GM18951 (cell line): ENCODE measurements at regions not wholly inside any gene's neighbourhood (a gene's known extent, or its start where the extent isn't known, plus 50 kb on each side); places are given as distances from the start of the nearest gene placed in this dataset.
"Not testable (repeated sequence)": the region's sequence is repeated elsewhere in the genome, so short reads cannot be mapped to it uniquely, and the experiment has no call there.

Experiments
- POLR2A ChIP-seq: IDR thresholded peaks from 4 replicates; pipeline ENCODE4 v1.6.1; 2011; ENCODE audit warnings: mild to moderate bottlenecking; ENCODE audit not compliant: insufficient read length, insufficient read depth; ENCODE audit errors: extremely low read depth
- in situ Hi-C: fragments of 300-500 bp; cut with MboI; formaldehyde crosslinking; loops from one replicate; pipeline ENCODE4 v1.12.0; 2022; ENCODE audit warnings: low sequenced_read_pairs, mixed read lengths, inconsistent platforms; ENCODE audit not compliant: unreplicated experiment

DNA sequence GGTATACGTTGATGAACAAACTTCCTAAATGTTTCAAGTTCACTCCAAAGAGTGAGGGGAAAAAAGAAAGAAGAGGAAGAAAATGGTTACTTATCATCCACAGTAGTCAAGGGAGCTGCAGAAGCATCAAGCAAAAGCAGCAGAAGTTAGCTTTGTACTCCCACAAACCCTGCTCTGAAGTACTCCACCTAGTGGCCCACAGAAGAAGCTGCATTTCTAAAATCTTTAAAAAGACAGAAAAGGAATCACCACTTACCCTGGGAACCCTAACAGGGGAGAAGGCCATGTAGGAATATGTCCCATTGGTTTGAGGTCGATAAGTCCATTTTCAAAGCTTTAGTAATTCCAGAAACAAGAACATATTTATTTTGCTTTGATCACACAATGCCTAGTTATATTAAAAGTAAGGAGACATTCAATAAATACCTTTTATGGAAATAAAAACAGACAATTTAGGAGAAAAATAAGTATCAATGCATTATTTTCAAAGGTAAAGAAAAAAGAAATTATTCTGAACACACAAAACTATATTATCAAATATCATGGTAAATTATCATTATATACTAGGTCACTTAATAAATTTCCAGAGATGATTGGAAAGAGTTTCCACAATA, 900.5 kb upstream of the DEFB115 start:
- in situ Hi-C loops = not testable (repeated sequence)

DNA sequence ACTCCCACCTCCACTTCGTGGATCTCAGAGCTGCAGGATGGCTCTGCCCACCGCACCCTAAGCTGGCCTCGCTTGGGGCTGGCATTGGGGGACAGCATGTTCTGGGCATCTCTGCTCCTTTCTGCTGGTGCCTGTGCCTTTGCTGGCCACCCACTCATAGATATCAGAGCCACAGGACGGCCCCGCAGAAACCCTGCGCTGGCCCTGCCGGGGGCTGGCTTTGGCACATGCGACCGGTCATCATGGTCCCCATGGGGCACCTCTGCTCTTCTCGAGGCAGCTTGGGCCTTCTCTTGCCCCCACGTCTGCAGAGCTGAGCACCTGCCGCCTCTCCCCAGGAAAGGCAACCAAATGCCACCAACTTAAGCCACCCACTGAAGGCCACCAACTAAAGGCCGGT, 895.7 kb upstream of the DEFB115 start:
- in situ Hi-C loops = not testable (repeated sequence)

DNA sequence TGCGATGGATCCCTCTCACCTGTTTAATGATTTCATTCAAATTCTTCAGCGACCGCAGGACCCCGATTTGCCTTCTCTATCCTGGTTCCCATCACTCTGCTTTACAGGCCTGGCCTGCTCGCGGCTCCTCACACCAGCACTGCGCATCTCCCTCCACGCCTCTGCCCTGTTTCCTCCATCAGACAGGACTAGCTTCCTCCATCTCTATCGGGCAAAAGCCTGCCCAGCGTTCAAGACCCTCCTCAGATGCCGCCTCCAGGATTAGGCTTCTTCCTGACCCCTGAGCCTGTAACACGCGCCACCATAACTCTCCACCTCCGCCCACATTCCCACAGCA, 881.1 kb upstream of the DEFB115 start:
- in situ Hi-C loops = not testable (repeated sequence)

DNA sequence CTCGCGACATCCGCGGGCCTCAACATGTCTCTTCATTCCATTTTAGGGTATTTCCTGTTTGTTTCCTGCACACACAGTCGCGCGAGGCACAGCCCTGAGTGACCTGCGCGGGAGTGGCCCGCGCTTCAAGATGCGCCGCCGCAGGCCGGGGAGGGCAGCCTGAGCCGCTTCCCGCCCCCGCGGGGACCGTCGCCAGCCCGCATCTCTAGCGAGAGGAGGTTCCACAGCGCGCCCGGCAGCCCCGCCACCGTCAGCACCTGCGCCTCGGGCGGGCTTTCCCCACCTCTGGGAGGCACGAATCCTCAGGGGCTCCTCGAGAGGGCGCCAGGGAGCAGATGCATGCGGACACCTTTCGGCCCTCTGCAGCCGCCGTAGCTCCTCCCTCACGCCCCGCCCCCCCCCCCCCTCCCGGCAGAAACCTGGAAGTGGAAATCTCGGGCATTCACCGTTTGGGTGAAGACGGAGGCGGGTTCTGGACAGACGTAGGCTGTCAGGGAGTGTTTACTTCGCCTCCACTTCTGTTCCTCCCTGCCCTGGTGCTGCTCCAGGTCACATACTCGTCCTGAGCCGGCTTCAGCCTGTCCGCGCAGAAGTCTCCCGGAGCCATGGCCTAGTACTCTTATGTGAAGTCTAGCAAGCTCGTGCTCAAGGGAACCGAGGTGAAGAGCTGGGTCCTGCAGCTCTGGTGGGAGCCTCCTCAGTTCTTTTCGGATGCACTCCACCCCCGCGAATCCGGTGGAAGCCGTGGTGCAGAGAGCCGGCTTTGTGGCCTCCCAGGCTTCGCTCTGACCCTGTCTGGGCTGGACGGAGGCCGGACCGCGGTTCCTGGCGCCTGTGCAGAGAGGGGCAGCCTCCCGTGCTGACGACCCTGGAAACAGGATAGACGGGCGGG, 880.5 kb upstream of the DEFB115 start:
- peak; percentile 55 for TF ChIP-seq POLR2A

DNA sequence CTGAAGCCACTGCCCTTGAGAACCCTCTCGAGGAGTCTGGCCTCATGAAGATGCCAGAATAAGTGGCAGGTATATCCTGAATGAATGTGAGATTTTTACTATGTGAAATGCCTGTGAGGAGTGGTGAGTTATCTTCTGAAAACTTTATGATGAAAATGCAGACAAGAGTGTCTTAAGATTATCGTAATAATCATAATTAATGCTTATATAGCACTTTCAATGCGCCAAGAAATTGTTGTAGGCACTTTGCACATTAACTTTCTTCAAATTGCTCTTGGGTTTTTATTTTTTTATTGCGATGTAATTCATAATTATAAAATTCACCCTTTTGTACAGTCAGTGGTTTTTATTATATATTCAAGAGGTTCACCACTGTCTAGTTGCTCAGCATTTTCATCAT, 879.1 kb upstream of the DEFB115 start:
- in situ Hi-C loops = not testable (repeated sequence)

More for the DNA sequence above, 880.5 kb upstream of the DEFB115 start:
- in situ Hi-C loops = no loop called here

DNA sequence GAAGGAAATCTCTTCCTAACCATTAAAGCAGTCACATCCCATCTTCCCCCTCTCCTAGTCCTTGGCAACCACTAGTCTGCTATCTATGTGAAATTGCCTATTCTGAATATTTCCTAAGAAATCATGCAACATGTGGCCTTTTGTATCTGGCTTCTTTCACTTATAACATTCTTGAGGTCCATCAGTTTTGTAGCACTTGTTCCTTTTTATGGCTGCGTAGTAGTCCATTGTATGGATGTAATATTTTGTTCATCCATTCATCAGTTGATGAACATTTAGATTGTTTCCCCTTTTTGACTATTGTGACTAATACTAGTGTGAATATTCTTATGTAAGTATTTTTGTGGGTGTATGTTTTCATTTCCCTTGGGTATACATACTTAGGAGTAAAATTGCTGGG, 878.7 kb upstream of the DEFB115 start:
- in situ Hi-C loops = not testable (repeated sequence)

DNA sequence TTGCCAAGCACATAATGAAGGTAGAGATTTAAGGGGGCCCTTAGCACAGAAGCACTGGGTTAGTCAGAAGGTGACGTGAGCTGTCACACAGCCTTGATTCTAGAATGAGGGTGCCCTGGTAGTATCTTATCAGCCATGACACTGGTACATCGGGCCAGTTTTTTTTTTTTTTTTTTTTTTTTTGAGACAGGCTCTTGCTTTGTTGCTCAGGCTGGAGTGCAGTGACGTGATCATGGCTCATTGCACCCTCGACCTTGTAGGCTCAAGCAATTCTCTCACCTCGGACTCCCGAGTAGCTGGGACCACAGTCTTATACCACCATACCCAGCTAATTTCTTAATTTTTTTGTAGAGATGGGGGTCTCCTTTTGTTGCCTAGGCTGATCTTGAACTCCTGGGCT, 872.6 kb upstream of the DEFB115 start:
- in situ Hi-C loops = not testable (repeated sequence)

DNA sequence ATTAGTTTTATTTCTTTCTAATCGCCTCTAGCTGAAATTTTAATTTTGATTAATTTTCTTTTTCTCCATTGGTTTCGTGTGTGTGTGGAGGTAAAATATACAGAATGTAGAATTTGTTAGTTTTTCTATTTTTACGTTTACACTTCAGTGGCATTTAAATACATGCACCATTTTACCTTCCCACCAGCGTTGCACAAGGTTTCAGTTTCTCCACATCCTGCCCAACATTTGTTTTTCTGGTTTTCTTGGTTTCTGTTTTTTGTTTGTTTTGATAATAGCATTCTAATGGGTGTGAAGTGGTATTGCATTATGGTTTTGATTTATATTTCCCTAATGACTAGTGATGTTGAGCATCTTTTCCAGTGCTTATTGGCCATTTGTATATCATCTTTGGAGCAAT, 871.4 kb upstream of the DEFB115 start:
- in situ Hi-C loops = not testable (repeated sequence)

DNA sequence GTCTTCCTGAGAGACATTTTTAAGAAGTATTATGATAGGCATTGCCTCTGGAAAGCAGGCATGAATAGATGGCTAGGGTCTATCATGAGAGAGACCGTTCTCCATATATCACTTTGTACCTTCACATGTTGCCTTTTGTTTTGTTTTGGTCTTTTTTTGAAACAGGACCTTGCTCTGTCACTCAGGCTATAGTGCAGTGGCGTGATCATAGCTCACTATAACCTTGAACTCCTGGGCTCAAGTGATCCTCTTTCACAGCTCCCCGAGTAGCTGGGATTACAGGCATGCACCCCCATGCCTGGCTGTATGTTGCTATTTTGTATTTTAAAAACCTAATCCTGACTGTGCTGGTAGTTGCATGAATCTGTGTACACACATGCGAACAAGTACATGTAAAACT, 869.6 kb upstream of the DEFB115 start:
- in situ Hi-C loops = not testable (repeated sequence)

DNA sequence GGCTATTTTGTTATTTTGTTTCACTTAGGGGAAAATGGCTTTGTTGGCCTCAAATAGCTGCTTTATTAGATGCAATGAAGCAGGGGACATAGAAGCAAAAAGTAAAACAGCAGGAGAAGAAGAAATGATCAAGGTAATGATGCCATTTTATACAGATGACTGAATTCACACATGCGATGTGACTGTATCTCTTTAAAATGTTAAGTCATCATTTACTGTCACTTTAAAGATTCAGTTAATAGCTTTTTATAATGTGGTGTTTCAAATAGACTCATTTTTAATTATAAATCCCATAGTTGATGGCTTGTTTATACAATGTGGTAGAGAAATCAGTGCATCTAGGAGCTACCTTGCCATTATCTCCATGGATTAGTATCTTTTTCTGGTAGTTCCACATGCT, 863.9 kb upstream of the DEFB115 start:
- in situ Hi-C loops = not testable (repeated sequence)

DNA sequence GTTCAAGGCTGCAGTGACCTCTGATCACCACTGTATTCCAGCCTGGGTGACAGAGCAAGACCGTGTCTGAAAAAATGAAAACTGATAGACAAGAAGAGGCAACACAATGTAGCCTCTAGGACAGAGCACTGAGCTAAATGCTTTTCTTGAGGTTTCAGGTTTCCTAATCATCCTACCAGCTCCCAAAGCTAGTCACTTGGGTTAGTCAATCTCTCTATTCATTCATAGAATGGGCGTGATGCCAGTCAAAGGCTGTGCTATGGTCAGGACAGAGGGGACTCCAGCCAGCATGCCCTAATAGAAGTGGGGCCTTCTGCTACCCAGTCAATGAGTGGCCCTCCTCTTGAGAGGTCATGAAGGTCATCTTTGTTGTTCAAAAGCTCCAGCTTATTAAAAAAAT, 860.4 kb upstream of the DEFB115 start:
- in situ Hi-C loops = not testable (repeated sequence)

DNA sequence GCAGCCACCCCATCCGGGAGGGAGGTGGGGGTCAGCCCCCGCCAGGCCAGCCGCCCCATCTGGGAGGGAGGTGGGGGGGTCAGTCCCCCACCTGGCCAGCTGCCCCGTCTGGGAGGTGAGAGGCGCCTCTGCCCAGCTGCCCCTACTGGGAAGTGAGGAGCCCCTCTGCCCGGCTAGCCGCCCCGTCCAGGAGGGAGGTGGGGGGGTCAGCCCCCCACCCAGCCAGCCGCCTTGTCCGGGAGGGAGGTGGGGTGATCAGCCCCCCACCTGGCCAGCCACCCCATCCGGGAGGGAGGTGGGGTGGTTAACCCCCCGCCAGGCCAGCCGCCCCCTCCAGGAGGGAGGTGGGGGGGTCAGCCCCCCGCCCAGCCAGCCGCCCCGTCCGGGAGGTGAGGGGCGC, 852.4 kb upstream of the DEFB115 start:
- in situ Hi-C loops = not testable (repeated sequence)

DNA sequence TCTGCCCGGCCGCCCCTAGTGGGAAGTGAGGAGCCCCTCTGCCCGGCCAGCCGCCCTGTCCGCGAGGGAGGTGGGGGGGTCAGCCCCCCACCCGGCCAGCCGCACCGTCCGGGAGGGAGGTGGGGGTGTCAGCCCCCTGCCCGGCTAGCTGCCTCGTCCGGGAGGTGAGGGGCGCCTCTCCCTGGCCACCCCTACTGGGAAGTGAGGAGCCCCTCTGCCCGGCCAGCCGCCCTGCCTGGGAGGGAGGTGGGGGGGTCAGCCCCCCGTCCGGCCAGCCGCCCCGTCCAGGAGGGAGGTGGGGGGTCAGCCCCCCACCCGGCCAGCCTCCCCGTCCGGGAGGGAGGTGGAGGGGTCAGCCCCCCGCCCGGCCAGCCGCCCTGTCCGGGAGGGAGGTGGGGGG, 851.9 kb upstream of the DEFB115 start:
- in situ Hi-C loops = not testable (repeated sequence)

DNA sequence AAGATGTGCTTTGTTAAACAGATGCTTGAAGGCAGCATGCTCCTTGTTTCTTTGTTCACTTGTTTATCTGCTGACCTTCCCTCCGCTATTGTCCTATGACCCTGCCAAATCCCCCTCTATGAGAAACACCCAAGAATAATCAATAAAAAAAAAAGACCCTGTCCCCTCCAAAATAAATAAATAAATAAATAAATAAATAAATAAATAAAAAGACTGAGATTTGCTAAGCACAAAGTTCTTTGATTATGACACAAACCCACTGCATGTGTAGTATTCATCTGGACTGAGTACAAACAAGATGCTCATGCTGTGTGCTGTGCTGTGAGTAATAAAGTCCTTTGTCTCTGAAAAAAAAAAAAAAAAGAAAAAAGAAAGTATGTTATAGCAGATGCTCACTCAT, 851.1 kb upstream of the DEFB115 start:
- in situ Hi-C loops = not testable (repeated sequence)

DNA sequence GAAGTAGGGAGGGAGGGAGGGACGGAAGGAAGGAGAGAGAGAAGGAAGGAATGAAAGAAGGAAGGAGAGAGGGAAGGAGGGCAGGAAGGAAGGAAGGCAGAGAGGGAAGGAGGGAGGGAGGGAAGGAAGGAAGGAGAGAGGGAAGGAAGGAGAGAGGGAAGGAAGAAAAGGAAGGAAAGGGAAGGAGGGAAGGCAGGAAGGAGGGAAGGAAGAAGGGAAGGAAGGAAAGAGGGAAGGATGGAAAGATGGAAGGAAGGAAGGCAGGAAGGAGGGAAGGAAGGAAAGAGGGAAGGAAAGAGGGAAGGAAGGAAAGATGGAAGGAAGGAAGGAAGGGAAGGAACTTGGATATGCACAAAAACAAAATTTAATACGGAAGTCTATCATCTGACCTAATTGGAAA, 844.5 kb upstream of the DEFB115 start:
- TF ChIP-seq POLR2A = no peak
- in situ Hi-C loops = no loop called here

DNA sequence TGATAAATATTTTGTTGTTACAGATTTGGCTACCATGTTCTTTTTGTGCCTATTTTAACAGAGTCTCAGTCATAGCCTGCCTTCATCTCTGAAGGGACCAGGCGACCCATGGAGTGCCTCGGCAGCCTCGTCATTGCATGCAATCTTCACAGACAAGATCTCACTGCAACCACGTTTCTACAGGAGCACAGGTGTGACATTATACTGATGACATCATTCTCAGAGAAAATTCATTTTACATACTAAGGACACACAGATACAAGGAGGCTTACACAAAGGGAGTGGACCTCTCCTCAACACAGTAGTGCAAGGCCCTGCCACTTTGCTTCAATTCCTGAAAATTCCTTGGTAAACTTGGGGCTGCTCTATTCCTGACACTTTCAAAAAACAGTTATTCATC, 840.1 kb upstream of the DEFB115 start:
- in situ Hi-C loops = not testable (repeated sequence)

DNA sequence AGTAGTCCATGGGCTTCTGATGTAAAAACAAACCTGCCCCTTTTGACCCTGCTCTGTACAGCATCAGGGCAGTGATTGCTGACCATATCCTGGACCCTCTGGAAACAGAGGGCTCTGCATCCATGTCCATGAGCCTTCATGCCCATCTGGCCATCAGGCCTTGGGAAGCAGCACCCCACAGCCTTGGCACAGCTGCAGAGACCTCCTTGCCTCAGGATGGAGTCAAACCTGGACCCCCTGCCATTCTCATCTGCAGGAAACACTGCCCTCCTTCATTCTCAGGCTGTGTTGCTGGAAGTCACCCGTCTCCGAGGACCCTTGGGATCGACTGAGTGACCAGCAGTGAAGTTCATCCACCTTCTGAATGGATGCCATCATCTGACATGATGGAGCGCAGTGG, 839.1 kb upstream of the DEFB115 start:
- in situ Hi-C loops = not testable (repeated sequence)
